CD4-positive, CD25-positive, alpha-beta regulatory T cell (primary cell): ENCODE measurements at regions not wholly inside any gene's neighbourhood (a gene's known extent, or its start where the extent isn't known, plus 50 kb on each side); places are given as distances from the start of the nearest gene placed in this dataset.

Experiments used
- ATAC-seq, 2 donors: fragments of 150-1000 bp; cut with Tn5 transposase; one replicate each; pipeline ENCODE4 v1.10.0; 2021; ENCODE audit warnings: low read depth in 2 of 2, moderate number of reproducible peaks in 2 of 2, moderate library complexity in 1 of 2
- DNase-seq, 3 donors: peaks; one replicate each; pipeline versions ENCODE4 v3.0.0 to v3.0.0-alpha.2; 2012 to 2022; ENCODE audit warnings: mixed read lengths in 1 of 3
- H3K27ac ChIP-seq: one replicate; pipeline ENCODE4 v1.7.0; 2013; ENCODE audit warnings: mild to moderate bottlenecking, low read length; ENCODE audit not compliant: insufficient read depth, poor library complexity, severe bottlenecking
- H3K27me3 ChIP-seq: one replicate; pipeline ENCODE4 v1.7.0; 2013; ENCODE audit warnings: low read length; ENCODE audit not compliant: control insufficient read depth, insufficient read depth
- H3K36me3 ChIP-seq: one replicate; pipeline ENCODE4 v1.7.0; 2013; ENCODE audit warnings: mild to moderate bottlenecking, low read length, moderate library complexity; ENCODE audit not compliant: control insufficient read depth, insufficient read depth
- H3K4me1 ChIP-seq: 2 replicates; pipeline ENCODE4 v1.7.0; 2013; ENCODE audit warnings: mild to moderate bottlenecking, low read length; ENCODE audit not compliant: insufficient read depth, control insufficient read depth, poor library complexity, severe bottlenecking
- H3K4me3 ChIP-seq: one replicate; pipeline ENCODE4 v1.7.0; 2013; ENCODE audit warnings: low read depth, mild to moderate bottlenecking, low read length, moderate library complexity
- H3K9me3 ChIP-seq, 2 experiments: 1 replicate in 1 of 2; 2 replicates in 1 of 2; pipeline ENCODE4 v1.7.0; 2013; ENCODE audit warnings: low read length in 2 of 2, mild to moderate bottlenecking in 1 of 2, moderate library complexity in 1 of 2; ENCODE audit not compliant: control insufficient read depth in 2 of 2
- H3K27ac Mint-ChIP-seq, 3 donors: one replicate each; pipeline ENCODE4 v1.8.0; 2020 to 2022; ENCODE audit warnings: mild to moderate bottlenecking in 3 of 3, mixed read lengths in 3 of 3, moderate library complexity in 2 of 3
- H3K27me3 Mint-ChIP-seq: one replicate; pipeline ENCODE4 v1.8.0; 2022; ENCODE audit warnings: mild to moderate bottlenecking, mixed read lengths
- H3K36me3 Mint-ChIP-seq: one replicate; pipeline ENCODE4 v1.8.0; 2020; ENCODE audit warnings: mixed read lengths
- H3K4me1 Mint-ChIP-seq, 4 donors: one replicate each; pipeline ENCODE4 v1.8.0; 2020 to 2022; ENCODE audit warnings: mixed read lengths in 4 of 4, mild to moderate bottlenecking in 1 of 4
- H3K4me3 Mint-ChIP-seq, 4 donors: one replicate each; pipeline ENCODE4 v1.8.0; 2020 to 2022; ENCODE audit warnings: mild to moderate bottlenecking in 4 of 4, mixed read lengths in 4 of 4, moderate library complexity in 3 of 4
- H3K9me3 Mint-ChIP-seq, 7 donors: one replicate each; pipeline ENCODE4 v1.8.0; 2020 to 2022; ENCODE audit warnings: mixed read lengths in 7 of 7, mild to moderate bottlenecking in 3 of 7, moderate library complexity in 2 of 7

- no peaks in the 10 kb centered on the region for H3K4me1 Mint-ChIP-seq
- DNase-seq (no peak), ATAC-seq (no peak)
- Histone ChIP-seq H3K9me3 (no peaks in the 10 kb centered on the region), H3K27me3 (no peaks in the 10 kb centered on the region), H3K4me3 (no peak overlapping the region), H3K4me1 (no peaks in the 10 kb centered on the region), H3K36me3 (no peaks in the 10 kb centered on the region), H3K27ac (no peak overlapping the region)
- H3K9me3 Mint-ChIP-seq: peaks cover 0 to 15% (median 5%) of the 10 kb centered on the region in 7 donors
- H3K36me3 Mint-ChIP-seq: no peaks in the 10 kb centered on the region
- no peak overlapping the region for H3K27ac Mint-ChIP-seq
- H3K27me3 Mint-ChIP-seq: no peaks in the 10 kb centered on the region
- no peak overlapping the region for H3K4me3 Mint-ChIP-seq
Measured at GRCh38 chr4:161187569-161187968, 976.2 kb downstream of the FSTL5 start.

- no peaks in the 10 kb centered on the region for H3K4me1 Mint-ChIP-seq
- H3K27ac Mint-ChIP-seq: no peak overlapping the region
- no peaks in the 10 kb centered on the region for H3K27me3 Mint-ChIP-seq
- ATAC-seq (no peak), DNase-seq (no peak)
- H3K4me1 ChIP-seq: no peaks in the 10 kb centered on the region
- no peak overlapping the region for H3K27ac ChIP-seq
- no peaks in the 10 kb centered on the region for H3K27me3 ChIP-seq
- no peak overlapping the region for H3K4me3 Mint-ChIP-seq
- peaks cover 0 to 16% (median 5%) of the 10 kb centered on the region in 7 donors for H3K9me3 Mint-ChIP-seq
- no peaks in the 10 kb centered on the region for H3K9me3 ChIP-seq
- no peak overlapping the region for H3K4me3 ChIP-seq
- no peaks in the 10 kb centered on the region for H3K36me3 ChIP-seq
- H3K36me3 Mint-ChIP-seq: no peaks in the 10 kb centered on the region
Measured at GRCh38 chr4:161186750-161187149, 977.0 kb downstream of the FSTL5 start.

- Histone ChIP-seq H3K27ac (no peak overlapping the region), H3K4me3 (no peak overlapping the region), H3K36me3 (no peaks in the 10 kb centered on the region), H3K4me1 (no peaks in the 10 kb centered on the region), H3K9me3 (no peaks in the 10 kb centered on the region), H3K27me3 (no peaks in the 10 kb centered on the region)
- ATAC-seq: no peak
- H3K36me3 Mint-ChIP-seq: no peaks in the 10 kb centered on the region
- no peak overlapping the region for H3K4me3 Mint-ChIP-seq
- peaks cover 0 to 17% (median 5%) of the 10 kb centered on the region in 7 donors for H3K9me3 Mint-ChIP-seq
- no peak overlapping the region for H3K27ac Mint-ChIP-seq
- no peak for DNase-seq
- no peaks in the 10 kb centered on the region for H3K27me3 Mint-ChIP-seq
- no peaks in the 10 kb centered on the region for H3K4me1 Mint-ChIP-seq
Measured at GRCh38 chr4:161186012-161186411, 977.8 kb downstream of the FSTL5 start.

- H3K27me3 Mint-ChIP-seq: no peaks in the 10 kb centered on the region
- no peaks in the 10 kb centered on the region for H3K36me3 Mint-ChIP-seq
- DNase-seq (no peak), ATAC-seq (no peak)
- no peak overlapping the region for H3K4me3 Mint-ChIP-seq
- H3K27me3 ChIP-seq: no peaks in the 10 kb centered on the region
- H3K27ac Mint-ChIP-seq: no peak overlapping the region
- peaks cover 0 to 26% (median 5%) of the 10 kb centered on the region in 7 donors for H3K9me3 Mint-ChIP-seq
- H3K4me1 ChIP-seq: no peaks in the 10 kb centered on the region
- no peak overlapping the region for H3K4me3 ChIP-seq
- no peak overlapping the region for H3K27ac ChIP-seq
- no peaks in the 10 kb centered on the region for H3K9me3 ChIP-seq
- no peaks in the 10 kb centered on the region for H3K36me3 ChIP-seq
- no peaks in the 10 kb centered on the region for H3K4me1 Mint-ChIP-seq
Measured at GRCh38 chr4:161183729-161184128, 980.1 kb downstream of the FSTL5 start.

GRCh38 chr4:161182913-161183312 is 980.9 kb downstream of the FSTL5 start:
- no peaks in the 10 kb centered on the region for H3K4me1 ChIP-seq
- Mint-ChIP-seq H3K9me3 (peaks cover 0 to 28% (median 6%) of the 10 kb centered on the region in 7 donors), H3K36me3 (no peaks in the 10 kb centered on the region), H3K27ac (no peak overlapping the region), H3K4me3 (no peak overlapping the region), H3K4me1 (no peaks in the 10 kb centered on the region), H3K27me3 (no peaks in the 10 kb centered on the region)
- no peak overlapping the region for H3K27ac ChIP-seq
- H3K27me3 ChIP-seq: no peaks in the 10 kb centered on the region
- H3K4me3 ChIP-seq: no peak overlapping the region
- no peak for ATAC-seq
- peaks cover 0 to 5% of the 10 kb centered on the region in 2 experiments for H3K9me3 ChIP-seq
- DNase-seq: no peak
- H3K36me3 ChIP-seq: no peaks in the 10 kb centered on the region

GRCh38 chr4:161178310-161178709 is 985.5 kb downstream of the FSTL5 start:
- DNase-seq (no peak), ATAC-seq (no peak)
- H3K36me3 ChIP-seq: no peaks in the 10 kb centered on the region
- no peak overlapping the region for H3K4me3 ChIP-seq
- Mint-ChIP-seq H3K36me3 (no peaks in the 10 kb centered on the region), H3K9me3 (peaks cover 0 to 25% (median 7%) of the 10 kb centered on the region in 7 donors), H3K27ac (no peak overlapping the region), H3K27me3 (no peaks in the 10 kb centered on the region), H3K4me3 (no peak overlapping the region), H3K4me1 (no peaks in the 10 kb centered on the region)
- H3K4me1 ChIP-seq: no peaks in the 10 kb centered on the region
- H3K9me3 ChIP-seq: peaks cover 2 to 5% of the 10 kb centered on the region in 2 experiments
- no peak overlapping the region for H3K27ac ChIP-seq
- H3K27me3 ChIP-seq: no peaks in the 10 kb centered on the region

GRCh38 chr4:161172396-161173026 is 991.3 kb downstream of the FSTL5 start:
- no peak overlapping the region for H3K27ac Mint-ChIP-seq
- Histone ChIP-seq H3K27ac (no peak overlapping the region), H3K36me3 (no peaks in the 10 kb centered on the region), H3K9me3 (peaks cover 0 to 5% of the 10 kb centered on the region in 2 experiments), H3K4me3 (no peak overlapping the region), H3K27me3 (no peaks in the 10 kb centered on the region), H3K4me1 (no peaks in the 10 kb centered on the region)
- H3K36me3 Mint-ChIP-seq: no peaks in the 10 kb centered on the region
- no peak overlapping the region for H3K4me3 Mint-ChIP-seq
- no peaks in the 10 kb centered on the region for H3K27me3 Mint-ChIP-seq
- no peaks in the 10 kb centered on the region for H3K4me1 Mint-ChIP-seq
- ATAC-seq (no peak), DNase-seq (no peak)
- peaks cover 0 to 28% (median 6%) of the 10 kb centered on the region in 7 donors for H3K9me3 Mint-ChIP-seq

- Histone ChIP-seq H3K36me3 (no peaks in the 10 kb centered on the region), H3K4me1 (no peaks in the 10 kb centered on the region), H3K27me3 (no peaks in the 10 kb centered on the region), H3K27ac (no peak overlapping the region), H3K4me3 (no peak overlapping the region), H3K9me3 (peaks cover 0 to 6% of the 10 kb centered on the region in 2 experiments)
- DNase-seq (no peak), ATAC-seq (no peak)
- H3K4me3 Mint-ChIP-seq: no peak overlapping the region
- no peaks in the 10 kb centered on the region for H3K4me1 Mint-ChIP-seq
- H3K27me3 Mint-ChIP-seq: no peaks in the 10 kb centered on the region
- no peak overlapping the region for H3K27ac Mint-ChIP-seq
- H3K9me3 Mint-ChIP-seq: peaks cover 0 to 24% (median 7%) of the 10 kb centered on the region in 7 donors
- no peaks in the 10 kb centered on the region for H3K36me3 Mint-ChIP-seq
Measured at GRCh38 chr4:161167539-161167938, 996.3 kb downstream of the FSTL5 start.
